ENCODE measurements at regions not wholly inside any gene's neighbourhood (a gene's known extent, or its start where the extent isn't known, plus 50 kb on each side); places are given as distances from the start of the nearest gene placed in this dataset.

GRCh38 chr9:135413086-135413375, 66.6 kb upstream of the PPP1R26 start:
- Histone ChIP-seq H3K9me3 (no peaks in the 10 kb centered on the region), H3K4me1 (peaks cover 0 to 9% (median 7%) of the 10 kb centered on the region in 4 donors), H3K27ac (no peak overlapping the region), H3K36me3 (no peaks in the 10 kb centered on the region), H3K4me3 (no peak overlapping the region), H3K27me3 (peaks cover 0 to 64% (median 4%) of the 10 kb centered on the region in 3 donors)
- 65 to 85% (median 81%) methylated on average over 8 to 12 of the region's 12 CpGs for WGBS, 5 donors
- TF ChIP-seq POLR2AphosphoS5 (IDR thresholded peaks at IDR 0.05) (no peak), POLR2A (IDR thresholded peaks at IDR 0.05) (no peak), EP300 (IDR thresholded peaks at IDR 0.05) (no peak), CTCF (IDR thresholded peaks at IDR 0.05) (no peak)
- intact Hi-C loops (cut with DNase I; ENCODE audit: low total_unique reads): loop anchor here (5.0 kb wide), 1 partner anchor 326 kb away; the partner anchor contains the start of gene OLFM1
- no peak for DNase-seq

- Histone ChIP-seq H3K4me1 (peaks cover 0 to 9% (median 7%) of the 10 kb centered on the region in 4 donors), H3K27me3 (peaks cover 0 to 60% (median 4%) of the 10 kb centered on the region in 3 donors), H3K9me3 (no peaks in the 10 kb centered on the region), H3K27ac (no peak overlapping the region), H3K4me3 (no peak overlapping the region), H3K36me3 (no peaks in the 10 kb centered on the region)
- TF ChIP-seq EP300 (IDR thresholded peaks at IDR 0.05) (no peak), POLR2AphosphoS5 (IDR thresholded peaks at IDR 0.05) (no peak), CTCF (IDR thresholded peaks at IDR 0.05) (no peak)
- peak in 1 of 2 donors; percentile 1 for DNase-seq
- intact Hi-C loops (cut with DNase I; ENCODE audit: low total_unique reads): loop anchor here (5.0 kb wide), 1 partner anchor 326 kb away; the partner anchor contains the start of gene OLFM1
- WGBS, 5 donors: 78 to 92% (median 91%) methylated on average over 3 to 18 of the region's 18 CpGs
These were observed 66.1 kb upstream of the PPP1R26 start for GRCh38 chr9:135413461-135413860.

GRCh38 chr9:135414293-135414692, 65.3 kb upstream of the PPP1R26 start:
- Histone ChIP-seq H3K9me3 (no peaks in the 10 kb centered on the region), H3K36me3 (no peaks in the 10 kb centered on the region), H3K27me3 (peaks cover 0 to 57% (median 4%) of the 10 kb centered on the region in 3 donors), H3K27ac (no peak overlapping the region), H3K4me1 (peaks cover 0 to 9% (median 7%) of the 10 kb centered on the region in 4 donors), H3K4me3 (no peak overlapping the region)
- WGBS, 5 donors: 65 to 78% (median 72%) methylated on average over 13 of the region's 13 CpGs
- TF ChIP-seq EP300 (IDR thresholded peaks at IDR 0.05): no peak
- TF ChIP-seq CTCF (IDR thresholded peaks at IDR 0.05): no peak
- no peak for TF ChIP-seq POLR2AphosphoS5 (IDR thresholded peaks at IDR 0.05)
- TF ChIP-seq POLR2A (IDR thresholded peaks at IDR 0.05): no peak
- intact Hi-C loops (cut with DNase I; ENCODE audit: low total_unique reads): loop anchor here (5.0 kb wide), 1 partner anchor 327 kb away; the partner anchor contains the start of gene OLFM1
- DNase-seq: peak in 1 of 2 donors; percentile 0

GRCh38 chr9:135415586-135415985, 64.0 kb upstream of the PPP1R26 start:
- intact Hi-C loops (cut with DNase I; ENCODE audit: low total_unique reads): no loop called here

More at GRCh38 chr9:135415586-135415985, 64.0 kb upstream of the PPP1R26 start:
- 70 to 90% (median 78%) methylated on average over 9 to 10 of the region's 10 CpGs for WGBS, 5 donors
- Histone ChIP-seq H3K9me3 (no peaks in the 10 kb centered on the region), H3K4me1 (peaks cover 0 to 9% (median 7%) of the 10 kb centered on the region in 4 donors), H3K27me3 (peaks cover 0 to 54% (median 4%) of the 10 kb centered on the region in 3 donors), H3K27ac (no peak overlapping the region), H3K4me3 (no peak overlapping the region), H3K36me3 (no peaks in the 10 kb centered on the region)
- peak in 1 of 2 donors; percentile 0 for DNase-seq
- TF ChIP-seq CTCF (IDR thresholded peaks at IDR 0.05) (no peak), POLR2AphosphoS5 (IDR thresholded peaks at IDR 0.05) (no peak), POLR2A (IDR thresholded peaks at IDR 0.05) (no peak), EP300 (IDR thresholded peaks at IDR 0.05) (no peak)

Measured in stomach (tissue), 8 donors.